22Rv1 (cell line): ENCODE measurements at regions not wholly inside any gene's neighbourhood (a gene's known extent, or its start where the extent isn't known, plus 50 kb on each side); places are given as distances from the start of the nearest gene placed in this dataset.

Experiments
- H3K27ac ChIP-seq: fragments of 450-650 bp; 2 replicates; pipeline ENCODE4 v1.5.1; 2017
- ZFX ChIP-seq: fragments of 450-650 bp; IDR thresholded peaks from 2 replicates; pipeline ENCODE4 v1.6.1; 2017; ENCODE audit warnings: antibody characterized with exemption, borderline replicate concordance
- TF ChIP-seq, protein P1 (sequence below): fragments of 450-650 bp; IDR thresholded peaks from 2 replicates; pipeline ENCODE4 v1.5.1; 2017; ENCODE audit warnings: mild to moderate bottlenecking

DNA sequence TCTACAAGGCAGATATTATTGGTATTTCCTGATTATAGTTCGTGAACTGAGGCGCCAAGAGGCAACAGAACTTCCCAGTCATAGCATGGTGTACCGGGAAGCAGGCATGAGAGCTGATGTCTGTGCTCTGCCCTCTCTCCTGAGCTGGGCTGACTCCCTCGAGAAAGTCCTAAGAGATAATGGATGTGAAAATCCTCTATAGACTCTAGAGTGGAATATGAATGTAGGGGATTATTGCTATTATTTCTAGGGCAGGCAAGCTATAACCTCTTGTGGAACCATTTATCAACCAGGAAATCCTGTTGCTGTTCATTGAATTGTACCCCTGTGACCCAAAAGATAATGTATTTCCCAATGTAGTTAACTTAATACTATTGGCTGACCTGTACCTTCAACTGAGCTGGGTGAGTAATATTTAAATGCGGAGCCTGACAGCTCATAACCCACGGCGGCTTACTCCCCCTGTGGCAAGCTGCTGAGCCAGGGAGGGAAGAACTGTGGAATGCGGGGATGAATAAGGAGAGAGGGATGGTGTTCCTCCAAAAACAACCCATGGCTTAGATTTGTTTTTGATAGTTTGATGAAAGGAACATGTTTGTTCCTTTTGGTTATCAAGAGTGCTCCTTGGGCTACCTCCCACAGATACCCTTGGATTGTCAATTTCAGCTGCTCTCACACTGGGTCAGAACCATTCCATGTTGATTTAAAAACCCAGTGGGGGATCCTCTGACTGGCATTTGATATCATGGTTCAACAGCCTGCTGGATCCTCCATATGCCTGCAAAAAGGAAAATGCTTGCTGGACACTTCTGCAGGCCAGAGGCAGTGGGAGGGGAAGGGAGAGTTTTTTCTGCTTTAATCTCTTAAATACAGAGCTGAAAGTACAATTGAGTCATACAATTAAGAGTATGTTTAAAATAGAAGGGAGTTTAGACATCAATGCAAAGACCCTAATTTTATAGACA is 339.0 kb upstream of the BOD1L1 start:
- no peak overlapping the region for H3K27ac ChIP-seq
- TF ChIP-seq ZFX, result no peak
- TF ChIP-seq, protein P1, sequence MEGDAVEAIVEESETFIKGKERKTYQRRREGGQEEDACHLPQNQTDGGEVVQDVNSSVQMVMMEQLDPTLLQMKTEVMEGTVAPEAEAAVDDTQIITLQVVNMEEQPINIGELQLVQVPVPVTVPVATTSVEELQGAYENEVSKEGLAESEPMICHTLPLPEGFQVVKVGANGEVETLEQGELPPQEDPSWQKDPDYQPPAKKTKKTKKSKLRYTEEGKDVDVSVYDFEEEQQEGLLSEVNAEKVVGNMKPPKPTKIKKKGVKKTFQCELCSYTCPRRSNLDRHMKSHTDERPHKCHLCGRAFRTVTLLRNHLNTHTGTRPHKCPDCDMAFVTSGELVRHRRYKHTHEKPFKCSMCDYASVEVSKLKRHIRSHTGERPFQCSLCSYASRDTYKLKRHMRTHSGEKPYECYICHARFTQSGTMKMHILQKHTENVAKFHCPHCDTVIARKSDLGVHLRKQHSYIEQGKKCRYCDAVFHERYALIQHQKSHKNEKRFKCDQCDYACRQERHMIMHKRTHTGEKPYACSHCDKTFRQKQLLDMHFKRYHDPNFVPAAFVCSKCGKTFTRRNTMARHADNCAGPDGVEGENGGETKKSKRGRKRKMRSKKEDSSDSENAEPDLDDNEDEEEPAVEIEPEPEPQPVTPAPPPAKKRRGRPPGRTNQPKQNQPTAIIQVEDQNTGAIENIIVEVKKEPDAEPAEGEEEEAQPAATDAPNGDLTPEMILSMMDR, result no peak

DNA sequence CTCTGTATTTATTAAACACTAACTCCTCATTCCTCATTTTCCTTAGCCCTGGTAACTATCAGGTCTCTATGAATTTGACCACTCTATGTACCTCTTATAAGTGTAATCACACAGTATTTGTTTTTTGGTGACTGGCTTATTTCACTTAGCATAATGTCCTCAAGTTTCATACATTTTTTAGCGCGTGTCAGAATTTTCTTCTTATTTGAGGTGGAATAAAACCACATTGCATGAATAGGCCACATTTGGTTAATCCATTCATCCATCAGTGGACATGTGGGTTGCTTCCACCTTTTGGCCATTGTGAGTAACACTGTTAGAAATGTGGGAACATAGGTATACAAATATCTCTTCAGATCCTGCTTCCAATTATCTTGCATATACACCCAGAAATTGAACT is 341.2 kb upstream of the BOD1L1 start:
- no peak overlapping the region for H3K27ac ChIP-seq
- TF ChIP-seq, protein P1, result no peak
- TF ChIP-seq ZFX, result no peak

DNA sequence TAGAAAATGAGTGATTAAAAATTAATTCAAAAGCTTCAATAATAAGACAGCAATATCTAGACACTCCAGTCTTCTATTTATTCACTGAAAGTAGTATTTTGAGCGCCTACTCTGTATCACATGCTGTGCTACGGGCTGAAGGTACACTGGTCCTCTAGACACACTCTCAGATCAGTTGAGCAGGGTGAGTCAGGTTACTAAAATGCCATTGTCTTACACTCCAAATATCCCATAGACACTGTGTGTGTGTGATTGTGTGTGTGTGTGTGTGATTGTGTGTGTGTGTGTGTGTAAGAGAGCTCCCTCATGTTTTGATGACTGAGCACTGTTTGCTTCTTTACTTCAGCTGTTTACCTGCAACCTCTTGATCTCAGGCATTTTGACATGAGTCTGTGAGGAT is 342.8 kb upstream of the BOD1L1 start:
- no peak for TF ChIP-seq ZFX
- TF ChIP-seq, protein P1, result no peak
- H3K27ac ChIP-seq, result no peak overlapping the region

DNA sequence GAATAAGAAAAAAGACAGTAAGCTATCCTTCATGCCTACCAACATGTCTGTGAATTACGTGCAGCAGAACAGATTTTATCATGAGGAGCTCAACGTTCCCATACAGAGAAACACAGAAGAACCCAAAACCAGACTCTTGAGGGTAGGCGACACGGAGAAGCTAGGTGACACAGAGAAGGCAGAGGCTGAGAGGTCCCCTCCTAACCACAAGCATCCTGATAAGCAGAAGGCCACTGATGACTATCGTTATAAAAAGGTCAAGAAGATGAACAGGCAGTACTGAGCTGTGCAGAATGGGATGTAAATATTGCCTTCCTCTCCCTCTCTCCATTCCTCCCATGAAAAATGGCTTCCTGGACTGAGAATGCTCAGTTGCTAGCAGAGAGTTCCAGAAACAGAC is 350.2 kb upstream of the BOD1L1 start:
- H3K27ac ChIP-seq, result no peak overlapping the region
- no peak for TF ChIP-seq ZFX
- TF ChIP-seq, protein P1, result no peak

DNA sequence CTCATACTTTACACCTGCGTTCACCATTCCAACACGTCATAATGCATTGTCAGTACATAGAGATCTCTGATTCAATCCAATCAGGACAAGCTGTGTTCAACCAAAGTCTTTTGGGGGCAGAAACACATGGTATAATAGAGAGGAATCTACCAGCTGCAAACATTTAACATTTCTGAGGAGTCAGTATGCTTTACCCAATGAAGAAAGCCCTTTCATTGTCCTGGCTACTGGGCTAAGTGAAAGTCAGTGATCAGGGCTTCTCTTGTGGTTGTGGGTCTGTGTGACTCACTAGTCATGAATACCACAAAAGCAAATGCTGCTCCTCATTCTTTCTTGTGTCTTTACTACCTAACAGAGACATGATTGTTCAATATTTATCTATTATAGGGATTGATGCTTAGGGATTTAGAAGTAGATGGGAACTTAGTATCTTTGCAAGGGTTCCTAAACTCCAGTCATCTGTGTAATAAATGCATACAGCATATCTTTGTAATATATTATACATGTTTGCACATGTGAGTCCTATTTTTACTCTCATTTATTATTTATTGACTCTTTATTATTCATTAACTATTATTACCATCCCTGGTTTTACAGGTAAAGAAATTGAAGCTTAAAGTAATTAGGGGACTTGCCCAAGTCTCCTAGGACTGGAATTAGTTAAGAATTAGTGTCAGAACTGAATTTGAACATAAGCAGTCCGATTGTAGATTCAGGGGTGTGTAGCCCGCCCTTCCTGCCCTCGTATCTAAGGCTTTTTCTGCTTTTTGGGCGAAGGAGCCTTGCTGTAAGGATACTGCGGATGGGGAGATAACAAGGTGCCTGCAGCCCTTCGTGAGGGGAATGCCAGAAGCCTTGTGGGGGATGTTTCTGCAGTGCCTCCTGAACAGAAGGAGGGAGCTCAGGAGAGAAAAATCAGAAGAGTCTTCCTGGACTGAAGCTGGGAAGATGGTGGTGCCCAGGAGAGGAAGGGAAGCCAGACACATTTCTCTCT is 353.1 kb upstream of the BOD1L1 start:
- no peak for TF ChIP-seq ZFX
- TF ChIP-seq, protein P1, result no peak
- H3K27ac ChIP-seq, result no peak overlapping the region

DNA sequence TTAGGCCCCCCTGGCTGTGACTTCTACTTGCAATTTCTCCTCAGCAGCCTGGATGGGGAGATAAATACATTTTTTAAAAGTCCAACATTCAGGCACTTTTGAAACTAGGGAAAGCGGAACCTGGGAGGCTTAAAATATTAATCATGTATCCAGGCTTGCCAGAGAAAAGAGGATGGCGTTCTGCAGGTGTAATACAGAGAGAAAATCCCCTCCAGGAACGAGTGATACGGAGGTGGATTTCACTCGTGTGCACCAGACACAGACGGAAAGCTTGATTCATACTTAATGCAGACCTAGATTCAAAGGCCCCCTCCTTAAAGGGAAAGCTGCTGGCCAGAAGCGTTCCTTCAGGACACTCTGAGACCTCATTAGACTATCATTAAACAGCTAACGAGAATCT is 354.0 kb upstream of the BOD1L1 start:
- TF ChIP-seq, protein P1, result no peak
- no peak for TF ChIP-seq ZFX
- no peak overlapping the region for H3K27ac ChIP-seq
